ENCODE measurements at regions not wholly inside any gene's neighbourhood (a gene's known extent, or its start where the extent isn't known, plus 50 kb on each side); places are given as distances from the start of the nearest gene placed in this dataset.

GRCh38 chr6:30814146-30815040, 69.9 kb upstream of the DDR1 start (continued):
- TF ChIP-seq ZNF592 (IDR thresholded peaks at IDR 0.05), result 0 out of 2 replicates have a peak, but pooled peaks have one; percentile 4
- no peak for TF ChIP-seq ZNF622 (IDR thresholded peaks at IDR 0.05)
- TF ChIP-seq NRF1 (conservative IDR thresholded peaks at IDR 0.05; ENCODE audit: low read depth, low read length), result no peak
- no peak for TF ChIP-seq BCL11A (IDR thresholded peaks at IDR 0.05; ENCODE audit: low read depth, low read length)
- no peak for TF ChIP-seq RELA (IDR thresholded peaks at IDR 0.05; ENCODE audit: borderline replicate concordance, partially characterized antibody)
- TF ChIP-seq YY1 (IDR thresholded peaks at IDR 0.05; ENCODE audit: low read depth, low read length), result no peak

- H2AFZ ChIP-seq (ENCODE audit: control insufficient read depth, low read depth, low read length), result peak overlapping the region; percentile 45; the same call in 1 of the 2 replicates
- RAD21 ChIA-PET (ENCODE audit: unreplicated experiment), result interaction anchor here (1.6 to 5.4 kb wide), 4 partner anchors 8 to 76 kb away, joined by 5 to 98 read pairs (median 26); no protein-coding TSS in a partner anchor
- H4K20me1 ChIP-seq (ENCODE audit: control insufficient read depth, insufficient read depth), result no peaks in the 10 kb centered on the region
- no peaks in the 10 kb centered on the region for H3K27me3 ChIP-seq (replicated peaks in 1 of 2; ENCODE audit: control insufficient read depth in 2 of 2, insufficient read depth in 2 of 2, low read length in 1 of 2)
- H3K9me3 ChIP-seq (replicated peaks; ENCODE audit: control insufficient read depth, insufficient read depth, low read length), result peaks cover 3% of the 10 kb centered on the region; the same call in 2 of the 3 replicates
- CTCF ChIA-PET, result interaction anchor here (0.8 to 4.8 kb wide), 5 partner anchors 8 to 55 kb away, joined by 3 to 38 read pairs (median 9); no protein-coding TSS in a partner anchor
- peak overlapping the region; percentile 52 for H3K27ac ChIP-seq (ENCODE audit: control insufficient read depth, insufficient read depth)
- in situ Hi-C loops (cut with MboI) (no loop called here), intact Hi-C loops (cut with micrococcal nuclease; ENCODE audit: unreplicated experiment) (loop anchor here (1.0 kb wide), 1 partner anchor 76 kb away; no protein-coding TSS in a partner anchor)
- no peak overlapping the region for H3K4me2 ChIP-seq (ENCODE audit: control insufficient read depth, insufficient read depth)
- FAIRE-seq, result no peak
- no peak overlapping the region for H3K9ac ChIP-seq (ENCODE audit: control insufficient read depth, insufficient read depth, low read length)
- POLR2A ChIA-PET, result interaction anchor here (0.8 to 5.5 kb wide), 5 partner anchors 13 to 56 kb away, joined by 3 to 77 read pairs (median 5); no protein-coding TSS in a partner anchor
- H3K4me1 ChIP-seq (ENCODE audit: control insufficient read depth, insufficient read depth, low read length), result peaks cover 50% of the 10 kb centered on the region
- SMC1A ChIA-PET (ENCODE audit: uncharacterized antibody, unreplicated experiment), result interaction anchor here (1.0 to 16.8 kb wide), 12 partner anchors 7 to 78 kb away, joined by 3 to 217 read pairs (median 10); no protein-coding TSS in a partner anchor
- H3K4me3 ChIP-seq, result no peak overlapping the region
- ATAC-seq, result no peak
- H3K36me3 ChIP-seq (ENCODE audit: control insufficient read depth in 2 of 2, insufficient read depth in 2 of 2, low read length in 1 of 2), result no peaks in the 10 kb centered on the region
- H3K79me2 ChIP-seq (ENCODE audit: control insufficient read depth, insufficient read depth, low read length), result no peaks in the 10 kb centered on the region
- no peak for DNase-seq (ENCODE audit: low read depth, low spot score)
- BruUV-seq (replicated peaks), result no TSS peak
- 88% methylated on average over 9 of the region's 9 CpGs for WGBS (ENCODE audit: insufficient coverage, insufficient replicate concordance, low lambda C conversion rate, missing lambda C conversion rate)
- TF ChIP-seq E4F1 (IDR thresholded peaks at IDR 0.05; ENCODE audit: borderline replicate concordance, partially characterized antibody), result no peak
- TF ChIP-seq ZBTB11 (CRISPR knock-in tag; IDR thresholded peaks at IDR 0.05), result no peak
- TF ChIP-seq ATF3 (IDR thresholded peaks at IDR 0.05; ENCODE audit: borderline replicate concordance, extremely low read depth, low read depth, low read length), result no peak
Observed at GRCh38 chr6:30813631-30814145, 69.3 kb upstream of the IER3 start.

Measured in GM12878 (cell line).